GM18499 (cell line): ENCODE measurements at regions not wholly inside any gene's neighbourhood (a gene's known extent, or its start where the extent isn't known, plus 50 kb on each side); places are given as distances from the start of the nearest gene placed in this dataset.
"Not testable (repeated sequence)": the region's sequence is repeated elsewhere in the genome, so short reads cannot be mapped to it uniquely, and the experiment has no call there.

Source experiments
- ATAC-seq: cut with Tn5 transposase; IDR thresholded peaks from one replicate; pipeline ENCODE4 v1.9.1; 2021; ENCODE audit warnings: moderate number of reproducible peaks; ENCODE audit not compliant: insufficient read depth, unreplicated experiment

- no peak for ATAC-seq
Observed at GRCh38 chr13:63880705-63881104, 2465.1 kb upstream of the PCDH20 start.

GRCh38 chr13:63873936-63874335 lies 2458.3 kb upstream of the PCDH20 start:
- no peak for ATAC-seq

- ATAC-seq, result no peak
Observed at GRCh38 chr13:63864171-63864902, 2448.7 kb upstream of the PCDH20 start.

- ATAC-seq, result no peak
Observed at GRCh38 chr13:63855457-63856118, 2439.9 kb upstream of the PCDH20 start.

- no peak for ATAC-seq
Observed at GRCh38 chr13:63853816-63854215, 2438.2 kb upstream of the PCDH20 start.

- ATAC-seq, result no peak
Observed at GRCh38 chr13:63851526-63851925, 2435.9 kb upstream of the PCDH20 start.

- no peak for ATAC-seq
Observed at GRCh38 chr13:63843766-63844699, 2428.4 kb upstream of the PCDH20 start.

GRCh38 chr13:63842102-63842501 lies 2426.5 kb upstream of the PCDH20 start:
- ATAC-seq, result no peak

- ATAC-seq, result no peak
Observed at GRCh38 chr13:63840551-63841421, 2425.1 kb upstream of the PCDH20 start.

GRCh38 chr13:63838366-63839110 lies 2422.9 kb upstream of the PCDH20 start:
- ATAC-seq, result no peak

GRCh38 chr13:63837701-63838100 lies 2422.1 kb upstream of the PCDH20 start:
- not testable (repeated sequence) for ATAC-seq

GRCh38 chr13:63829609-63830008 lies 2414.0 kb upstream of the PCDH20 start:
- not testable (repeated sequence) for ATAC-seq

- not testable (repeated sequence) for ATAC-seq
Observed at GRCh38 chr13:63821785-63822184, 2406.1 kb upstream of the PCDH20 start.

- not testable (repeated sequence) for ATAC-seq
Observed at GRCh38 chr13:63811428-63812004, 2395.9 kb upstream of the PCDH20 start.

GRCh38 chr13:63791134-63791533 lies 2375.5 kb upstream of the PCDH20 start:
- not testable (repeated sequence) for ATAC-seq

GRCh38 chr13:63774133-63774532 lies 2358.5 kb upstream of the PCDH20 start:
- ATAC-seq, result no peak

- no peak for ATAC-seq
Observed at GRCh38 chr13:63773476-63773875, 2357.8 kb upstream of the PCDH20 start.

- not testable (repeated sequence) for ATAC-seq
Observed at GRCh38 chr13:63757683-63758082, 2342.0 kb upstream of the PCDH20 start.

- not testable (repeated sequence) for ATAC-seq
Observed at GRCh38 chr13:63749857-63750256, 2334.2 kb upstream of the PCDH20 start.
